ENCODE measurements at regions not wholly inside any gene's neighbourhood (a gene's known extent, or its start where the extent isn't known, plus 50 kb on each side); places are given as distances from the start of the nearest gene placed in this dataset.

- H3K36me3 ChIP-seq (ENCODE audit: control insufficient read depth in 2 of 2, insufficient read depth in 2 of 2, low read length in 2 of 2) = no peaks in the 10 kb centered on the region
- H3K4me1 ChIP-seq (ENCODE audit: control insufficient read depth in 2 of 2, insufficient read depth in 2 of 2, low read length in 2 of 2) = peaks cover 0 to 6% of the 10 kb centered on the region in 2 donors
- no peak overlapping the region for H3K27ac ChIP-seq (ENCODE audit: low read depth in 2 of 2, low read length in 2 of 2)
- H3K27me3 ChIP-seq (ENCODE audit: control insufficient read depth in 2 of 2, insufficient read depth in 2 of 2, low read length in 2 of 2) = no peaks in the 10 kb centered on the region
- H3K4me3 ChIP-seq (ENCODE audit: low read length in 2 of 2) = no peak overlapping the region
- no peaks in the 10 kb centered on the region for H3K9me3 ChIP-seq (ENCODE audit: control insufficient read depth in 2 of 2, low read length in 2 of 2)
- H3K9ac ChIP-seq (ENCODE audit: low read depth in 1 of 2, low read length in 2 of 2) = no peak overlapping the region
Observed at GRCh38 chr6:167569041-167569805, 244.3 kb downstream of the TTLL2 start.

DNA sequence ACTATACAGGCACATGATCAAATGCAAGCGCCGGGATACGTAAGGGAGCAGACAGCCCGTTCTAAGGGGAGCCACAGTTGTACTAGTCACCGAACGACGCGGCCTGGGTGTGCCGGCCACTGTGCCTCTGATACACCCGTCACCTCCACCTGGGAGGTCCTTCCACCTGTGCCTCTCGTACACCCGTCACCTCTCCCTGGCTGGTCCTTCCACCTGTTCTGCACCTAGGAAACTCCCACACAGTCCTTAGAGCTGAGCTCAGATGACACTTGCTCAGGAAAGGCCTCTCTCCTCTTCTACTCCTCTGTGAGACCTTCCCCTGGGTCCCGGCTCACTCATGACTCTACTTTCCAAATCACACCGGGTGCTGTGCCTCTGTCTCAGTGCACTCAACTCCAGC is 245.0 kb downstream of the TTLL2 start:
- Histone ChIP-seq H3K36me3 (ENCODE audit: control insufficient read depth in 2 of 2, insufficient read depth in 2 of 2, low read length in 2 of 2) (no peaks in the 10 kb centered on the region), H3K9ac (ENCODE audit: low read depth in 1 of 2, low read length in 2 of 2) (no peak overlapping the region), H3K27me3 (ENCODE audit: control insufficient read depth in 2 of 2, insufficient read depth in 2 of 2, low read length in 2 of 2) (no peaks in the 10 kb centered on the region), H3K27ac (ENCODE audit: low read depth in 2 of 2, low read length in 2 of 2) (no peak overlapping the region), H3K9me3 (ENCODE audit: control insufficient read depth in 2 of 2, low read length in 2 of 2) (no peaks in the 10 kb centered on the region), H3K4me1 (ENCODE audit: control insufficient read depth in 2 of 2, insufficient read depth in 2 of 2, low read length in 2 of 2) (peaks cover 0 to 6% of the 10 kb centered on the region in 2 donors), H3K4me3 (ENCODE audit: low read length in 2 of 2) (no peak overlapping the region)

DNA sequence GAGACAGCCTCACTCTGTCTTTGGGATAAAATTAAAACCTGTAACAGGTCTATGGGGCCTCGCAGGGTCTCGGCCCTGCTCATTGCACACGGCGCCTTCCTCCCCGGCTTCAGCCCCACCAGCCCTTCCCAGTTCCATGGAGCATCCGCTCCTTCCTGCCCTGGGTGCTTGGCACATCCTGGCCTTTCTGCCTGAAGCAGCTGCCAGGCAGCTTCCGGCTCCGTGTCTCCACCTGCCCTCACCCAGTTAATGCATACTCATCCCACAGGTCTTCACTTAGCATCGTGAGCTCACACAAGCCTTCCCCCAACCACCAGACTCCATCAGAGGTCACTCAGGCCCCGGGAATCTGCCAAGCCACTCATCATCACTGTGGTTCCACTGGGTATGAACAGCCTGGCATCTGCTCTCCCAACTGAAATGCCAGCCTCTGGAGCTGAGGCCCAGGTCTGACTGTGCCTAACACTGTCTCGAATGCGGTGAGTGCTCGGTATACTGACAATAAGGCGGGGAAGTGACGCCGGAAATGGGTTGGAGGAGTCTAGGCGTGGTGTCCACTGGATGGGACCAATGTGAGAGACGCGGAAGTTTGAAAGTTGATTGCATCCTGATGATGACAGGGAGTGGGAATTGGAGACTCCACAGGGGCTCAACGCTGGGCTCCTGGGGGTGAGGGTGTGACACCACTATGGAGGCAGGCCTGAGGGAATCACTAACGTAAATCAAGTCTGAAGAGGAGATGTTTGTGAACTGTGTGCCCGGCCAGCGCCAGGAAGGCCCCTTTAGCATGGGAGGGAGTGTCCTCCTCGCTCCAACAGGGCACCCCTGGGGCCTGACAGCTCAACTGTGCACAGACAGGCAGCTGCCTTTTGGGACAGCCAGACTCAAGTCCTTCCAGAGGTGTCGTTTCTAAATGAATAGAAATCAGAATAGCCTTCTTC is 245.8 kb downstream of the TTLL2 start:
- Histone ChIP-seq H3K36me3 (ENCODE audit: control insufficient read depth in 2 of 2, insufficient read depth in 2 of 2, low read length in 2 of 2) (no peaks in the 10 kb centered on the region), H3K4me1 (ENCODE audit: control insufficient read depth in 2 of 2, insufficient read depth in 2 of 2, low read length in 2 of 2) (peaks cover 0 to 5% of the 10 kb centered on the region in 2 donors), H3K27ac (ENCODE audit: low read depth in 2 of 2, low read length in 2 of 2) (no peak overlapping the region), H3K27me3 (ENCODE audit: control insufficient read depth in 2 of 2, insufficient read depth in 2 of 2, low read length in 2 of 2) (no peaks in the 10 kb centered on the region), H3K4me3 (ENCODE audit: low read length in 2 of 2) (no peak overlapping the region), H3K9me3 (ENCODE audit: control insufficient read depth in 2 of 2, low read length in 2 of 2) (no peaks in the 10 kb centered on the region), H3K9ac (ENCODE audit: low read depth in 1 of 2, low read length in 2 of 2) (no peak overlapping the region)

- H3K9me3 ChIP-seq (ENCODE audit: control insufficient read depth in 2 of 2, low read length in 2 of 2) = no peaks in the 10 kb centered on the region
- no peaks in the 10 kb centered on the region for H3K36me3 ChIP-seq (ENCODE audit: control insufficient read depth in 2 of 2, insufficient read depth in 2 of 2, low read length in 2 of 2)
- no peak overlapping the region for H3K27ac ChIP-seq (ENCODE audit: low read depth in 2 of 2, low read length in 2 of 2)
- H3K4me3 ChIP-seq (ENCODE audit: low read length in 2 of 2) = no peak overlapping the region
- H3K4me1 ChIP-seq (ENCODE audit: control insufficient read depth in 2 of 2, insufficient read depth in 2 of 2, low read length in 2 of 2) = no peaks in the 10 kb centered on the region
- H3K9ac ChIP-seq (ENCODE audit: low read depth in 1 of 2, low read length in 2 of 2) = no peak overlapping the region
- H3K27me3 ChIP-seq (ENCODE audit: control insufficient read depth in 2 of 2, insufficient read depth in 2 of 2, low read length in 2 of 2) = no peaks in the 10 kb centered on the region
Observed at GRCh38 chr6:167571550-167571949, 246.7 kb downstream of the TTLL2 start.

DNA sequence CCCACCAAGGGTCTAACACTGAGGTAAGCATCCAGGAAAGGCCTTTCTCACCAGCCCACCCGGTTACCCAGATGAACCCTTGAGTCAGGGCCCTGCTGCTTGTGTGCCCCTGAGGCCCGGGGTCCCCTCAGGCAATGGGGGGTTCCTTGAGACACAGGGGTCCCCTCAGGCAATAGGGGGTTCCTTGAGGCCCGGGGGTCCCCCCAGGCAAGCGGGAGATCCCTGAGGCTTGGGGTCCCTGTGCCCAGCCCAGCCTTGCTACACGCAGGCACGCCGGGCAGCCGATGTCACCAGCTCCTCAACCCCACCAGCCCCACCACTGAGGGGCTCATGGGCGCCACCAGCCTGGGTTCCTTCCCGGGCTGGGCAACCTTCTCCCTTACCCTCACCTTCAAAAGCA is 247.2 kb downstream of the TTLL2 start:
- H3K4me3 ChIP-seq (ENCODE audit: low read length in 2 of 2) = no peak overlapping the region
- no peak overlapping the region for H3K27ac ChIP-seq (ENCODE audit: low read depth in 2 of 2, low read length in 2 of 2)
- H3K27me3 ChIP-seq (ENCODE audit: control insufficient read depth in 2 of 2, insufficient read depth in 2 of 2, low read length in 2 of 2) = no peaks in the 10 kb centered on the region
- no peaks in the 10 kb centered on the region for H3K4me1 ChIP-seq (ENCODE audit: control insufficient read depth in 2 of 2, insufficient read depth in 2 of 2, low read length in 2 of 2)
- no peaks in the 10 kb centered on the region for H3K9me3 ChIP-seq (ENCODE audit: control insufficient read depth in 2 of 2, low read length in 2 of 2)
- H3K9ac ChIP-seq (ENCODE audit: low read depth in 1 of 2, low read length in 2 of 2) = no peak overlapping the region
- no peaks in the 10 kb centered on the region for H3K36me3 ChIP-seq (ENCODE audit: control insufficient read depth in 2 of 2, insufficient read depth in 2 of 2, low read length in 2 of 2)

- Histone ChIP-seq H3K36me3 (ENCODE audit: control insufficient read depth in 2 of 2, insufficient read depth in 2 of 2, low read length in 2 of 2) (no peaks in the 10 kb centered on the region), H3K27ac (ENCODE audit: low read depth in 2 of 2, low read length in 2 of 2) (no peak overlapping the region), H3K4me3 (ENCODE audit: low read length in 2 of 2) (no peak overlapping the region), H3K9me3 (ENCODE audit: control insufficient read depth in 2 of 2, low read length in 2 of 2) (no peaks in the 10 kb centered on the region), H3K4me1 (ENCODE audit: control insufficient read depth in 2 of 2, insufficient read depth in 2 of 2, low read length in 2 of 2) (no peaks in the 10 kb centered on the region), H3K9ac (ENCODE audit: low read depth in 1 of 2, low read length in 2 of 2) (no peak overlapping the region), H3K27me3 (ENCODE audit: control insufficient read depth in 2 of 2, insufficient read depth in 2 of 2, low read length in 2 of 2) (no peaks in the 10 kb centered on the region)
Observed at GRCh38 chr6:167572841-167573271, 248.0 kb downstream of the TTLL2 start.

- Histone ChIP-seq H3K9ac (ENCODE audit: low read depth in 1 of 2, low read length in 2 of 2) (no peak overlapping the region), H3K9me3 (ENCODE audit: control insufficient read depth in 2 of 2, low read length in 2 of 2) (no peaks in the 10 kb centered on the region), H3K27ac (ENCODE audit: low read depth in 2 of 2, low read length in 2 of 2) (no peak overlapping the region), H3K4me3 (ENCODE audit: low read length in 2 of 2) (no peak overlapping the region), H3K36me3 (ENCODE audit: control insufficient read depth in 2 of 2, insufficient read depth in 2 of 2, low read length in 2 of 2) (no peaks in the 10 kb centered on the region), H3K4me1 (ENCODE audit: control insufficient read depth in 2 of 2, insufficient read depth in 2 of 2, low read length in 2 of 2) (no peaks in the 10 kb centered on the region), H3K27me3 (ENCODE audit: control insufficient read depth in 2 of 2, insufficient read depth in 2 of 2, low read length in 2 of 2) (no peaks in the 10 kb centered on the region)
Observed at GRCh38 chr6:167573461-167574215, 248.8 kb downstream of the TTLL2 start.

DNA sequence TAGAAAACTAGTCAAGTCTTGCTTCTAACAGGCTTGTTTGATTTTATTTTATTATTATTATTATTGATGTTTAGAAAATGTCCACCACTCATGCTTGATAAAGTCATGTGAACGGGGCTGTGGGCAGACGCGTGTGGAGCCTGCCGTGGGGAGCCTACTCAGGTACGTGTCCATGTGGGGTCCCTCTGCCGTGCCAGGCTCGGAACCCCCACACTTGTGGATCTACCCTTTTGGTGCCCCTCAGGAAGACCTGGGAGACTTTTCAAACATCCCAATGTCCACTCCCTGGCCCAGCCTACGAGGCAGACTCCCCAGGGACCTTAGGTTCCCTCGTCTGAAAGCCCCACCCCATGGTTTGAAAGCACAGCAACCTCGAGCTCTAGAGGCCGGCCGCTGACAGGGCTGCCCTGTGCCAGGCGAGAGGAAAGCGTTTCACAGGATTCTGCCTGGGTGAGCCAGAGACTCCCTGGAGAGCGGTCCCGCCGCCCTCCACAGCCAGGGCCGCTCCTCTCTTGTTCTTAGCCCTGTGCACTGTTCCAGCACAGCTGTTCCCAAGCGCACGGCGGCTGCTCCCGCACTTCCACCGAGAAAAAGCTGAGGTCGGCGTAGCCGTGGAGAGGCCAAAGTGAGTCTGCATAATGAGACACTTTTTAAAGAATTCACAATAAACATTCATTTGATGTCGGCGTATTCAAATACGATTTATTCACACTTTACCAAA is 249.7 kb downstream of the TTLL2 start:
- Histone ChIP-seq H3K9ac (ENCODE audit: low read depth in 1 of 2, low read length in 2 of 2) (no peak overlapping the region), H3K27ac (ENCODE audit: low read depth in 2 of 2, low read length in 2 of 2) (no peak overlapping the region), H3K4me1 (ENCODE audit: control insufficient read depth in 2 of 2, insufficient read depth in 2 of 2, low read length in 2 of 2) (no peaks in the 10 kb centered on the region), H3K9me3 (ENCODE audit: control insufficient read depth in 2 of 2, low read length in 2 of 2) (no peaks in the 10 kb centered on the region), H3K36me3 (ENCODE audit: control insufficient read depth in 2 of 2, insufficient read depth in 2 of 2, low read length in 2 of 2) (no peaks in the 10 kb centered on the region), H3K4me3 (ENCODE audit: low read length in 2 of 2) (no peak overlapping the region), H3K27me3 (ENCODE audit: control insufficient read depth in 2 of 2, insufficient read depth in 2 of 2, low read length in 2 of 2) (no peaks in the 10 kb centered on the region)

DNA sequence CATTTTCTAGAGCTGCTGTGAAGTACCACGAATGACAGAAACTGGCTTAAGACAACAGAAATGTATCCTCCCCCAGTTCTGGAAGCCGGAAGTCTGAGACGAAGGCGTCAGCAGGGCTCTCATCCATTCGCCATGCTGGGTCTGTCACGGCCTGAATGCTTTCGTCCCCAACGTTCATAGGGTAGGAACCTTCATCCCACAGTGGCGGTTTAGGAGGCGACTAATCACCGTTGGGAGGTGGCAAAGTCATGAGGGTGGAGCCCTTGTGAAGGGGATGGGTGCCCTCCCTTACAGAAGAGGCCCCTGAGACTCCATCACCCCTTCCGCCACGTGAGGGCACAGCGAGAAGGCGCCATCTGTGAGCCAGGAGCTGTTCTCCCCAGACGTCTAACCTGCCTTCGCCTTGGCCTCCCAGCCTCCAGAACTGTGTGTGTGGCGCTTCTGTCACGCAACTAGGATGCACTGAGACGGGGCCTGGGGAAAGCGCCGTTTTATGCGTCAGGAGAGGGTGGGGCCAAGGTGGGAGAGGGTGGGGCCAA is 250.3 kb downstream of the TTLL2 start:
- H3K27me3 ChIP-seq (ENCODE audit: control insufficient read depth in 2 of 2, insufficient read depth in 2 of 2, low read length in 2 of 2) = no peaks in the 10 kb centered on the region
- no peak overlapping the region for H3K4me3 ChIP-seq (ENCODE audit: low read length in 2 of 2)
- no peak overlapping the region for H3K9ac ChIP-seq (ENCODE audit: low read depth in 1 of 2, low read length in 2 of 2)
- no peak overlapping the region for H3K27ac ChIP-seq (ENCODE audit: low read depth in 2 of 2, low read length in 2 of 2)
- no peaks in the 10 kb centered on the region for H3K9me3 ChIP-seq (ENCODE audit: control insufficient read depth in 2 of 2, low read length in 2 of 2)
- no peaks in the 10 kb centered on the region for H3K4me1 ChIP-seq (ENCODE audit: control insufficient read depth in 2 of 2, insufficient read depth in 2 of 2, low read length in 2 of 2)
- no peaks in the 10 kb centered on the region for H3K36me3 ChIP-seq (ENCODE audit: control insufficient read depth in 2 of 2, insufficient read depth in 2 of 2, low read length in 2 of 2)
